ENCODE measurements at regions not wholly inside any gene's neighbourhood (a gene's known extent, or its start where the extent isn't known, plus 50 kb on each side); places are given as distances from the start of the nearest gene placed in this dataset.

DNA sequence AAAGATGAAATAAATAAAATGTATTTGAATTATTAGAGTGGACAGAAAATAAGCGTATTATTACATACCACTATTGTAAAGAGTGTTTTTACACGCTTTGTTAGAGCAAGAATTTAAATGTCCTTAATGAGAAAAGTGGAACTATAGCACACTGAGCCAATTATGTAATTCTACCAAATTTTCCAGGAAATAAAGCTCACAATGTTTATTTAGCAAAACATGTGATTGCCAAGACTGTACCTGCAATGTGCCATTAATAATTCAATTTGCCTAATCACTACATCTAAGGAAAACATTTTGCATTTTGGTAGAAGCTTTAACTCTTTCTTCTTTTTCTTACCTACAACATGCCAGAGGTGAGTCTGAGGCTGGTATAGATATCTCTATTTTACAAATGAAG lies 58.7 kb upstream of the PHACTR1 start:
- no peak overlapping the region for H3K27ac ChIP-seq (ENCODE audit: low read depth, low read length)
- no peak overlapping the region for H2AFZ ChIP-seq (ENCODE audit: low read length, unreplicated experiment)
- H3K27me3 ChIP-seq (ENCODE audit: insufficient read depth, low read length): 0 out of 2 replicates have a peak, but pooled peaks cover 14% of the 10 kb centered on the region
- no peak overlapping the region for H3K4me3 ChIP-seq (ENCODE audit: low read depth, low read length)
- no peaks in the 10 kb centered on the region for H3K79me2 ChIP-seq (ENCODE audit: control insufficient read depth, insufficient read depth, low read length, unreplicated experiment)
- no peaks in the 10 kb centered on the region for H3K4me1 ChIP-seq (ENCODE audit: control insufficient read depth, insufficient read depth, low read length, unreplicated experiment)
- no peaks in the 10 kb centered on the region for H3K36me3 ChIP-seq (ENCODE audit: insufficient read depth, low read length)

DNA sequence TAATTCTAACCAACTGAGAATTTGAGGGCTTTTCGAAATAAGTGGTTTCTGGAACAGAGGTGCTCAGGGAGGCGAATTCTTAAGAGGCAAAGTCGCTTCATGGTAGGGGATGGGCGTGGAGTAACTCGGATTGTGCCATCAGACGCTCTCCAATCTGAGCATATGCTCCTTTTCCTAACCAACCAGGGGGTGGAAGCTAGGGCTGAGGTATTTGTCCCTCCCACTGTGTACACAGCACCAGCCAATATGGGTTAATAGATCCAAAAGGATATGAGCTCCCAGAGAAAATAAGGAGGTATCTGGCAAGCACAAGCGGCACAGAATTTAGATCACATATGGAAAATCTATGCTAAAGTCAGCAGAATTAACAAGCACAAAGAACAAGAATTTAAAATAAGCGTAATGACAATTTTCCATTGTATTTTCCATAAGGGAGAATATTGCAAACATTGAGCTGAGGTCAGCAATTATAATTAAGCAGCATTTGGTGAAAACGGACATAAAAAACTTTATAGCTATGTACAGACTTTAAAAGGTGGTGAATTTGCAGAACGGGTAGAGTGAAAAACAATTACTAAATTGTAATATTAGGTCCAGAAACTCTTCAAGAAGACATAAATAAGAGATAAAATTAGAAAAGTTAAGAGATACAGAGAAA lies 55.0 kb upstream of the PHACTR1 start:
- H3K27ac ChIP-seq (ENCODE audit: low read depth, low read length): no peak overlapping the region
- H3K4me1 ChIP-seq (ENCODE audit: control insufficient read depth, insufficient read depth, low read length, unreplicated experiment): no peaks in the 10 kb centered on the region
- H3K36me3 ChIP-seq (ENCODE audit: insufficient read depth, low read length): no peaks in the 10 kb centered on the region
- H3K27me3 ChIP-seq (ENCODE audit: insufficient read depth, low read length): peaks cover 13% of the 10 kb centered on the region; the same call in 1 of the 2 replicates
- no peaks in the 10 kb centered on the region for H3K79me2 ChIP-seq (ENCODE audit: control insufficient read depth, insufficient read depth, low read length, unreplicated experiment)
- H2AFZ ChIP-seq (ENCODE audit: low read length, unreplicated experiment): no peak overlapping the region
- no peak overlapping the region for H3K4me3 ChIP-seq (ENCODE audit: low read depth, low read length)

Measured in ACC112 (cell line).